Naive thymus-derived CD8-positive, alpha-beta T cell (primary cell): ENCODE measurements at regions not wholly inside any gene's neighbourhood (a gene's known extent, or its start where the extent isn't known, plus 50 kb on each side); places are given as distances from the start of the nearest gene placed in this dataset.
"Not testable (repeated sequence)": the region's sequence is repeated elsewhere in the genome, so short reads cannot be mapped to it uniquely, and the experiment has no call there.

ENCODE experiments used
- ATAC-seq, 2 donors: fragments of 150-1000 bp; cut with Tn5 transposase in 1 of 2; sonication (Bioruptor Pico), chemical (Tn5 transposase) in 1 of 2; 1 replicate in 1 of 2; 2 replicates in 1 of 2; pipeline ENCODE4 v1.10.0; 2021; ENCODE audit warnings: mild to moderate bottlenecking in 2 of 2, moderate library complexity in 2 of 2
- POLR2A ChIA-PET: fragments of 350-600 bp; sonication (Branson Sonifier 250); formaldehyde crosslinking; loops from one replicate; lab custom pipeline; 2021; ENCODE audit warnings: antibody characterized with exemption; lab: Charles Lee
- DNase-seq, 10 donors: peaks; one replicate each; pipeline versions ENCODE4 v3.0.0 to v3.0.0-alpha.2; 2020 to 2022
- H3K27ac Mint-ChIP-seq, 10 donors: one replicate each; pipeline ENCODE4 v1.8.0; 2020 to 2022; ENCODE audit warnings: mild to moderate bottlenecking in 10 of 10, mixed read lengths in 10 of 10, moderate library complexity in 4 of 10, inconsistent platforms in 1 of 10
- H3K27me3 Mint-ChIP-seq, 5 donors: one replicate each; pipeline ENCODE4 v1.8.0; 2021 to 2022; ENCODE audit warnings: mixed read lengths in 5 of 5
- H3K36me3 Mint-ChIP-seq, 3 donors: one replicate each; pipeline ENCODE4 v1.8.0; 2020 to 2022; ENCODE audit warnings: mixed read lengths in 3 of 3, mild to moderate bottlenecking in 2 of 3, inconsistent platforms in 1 of 3
- H3K4me1 Mint-ChIP-seq, 4 donors: one replicate each; pipeline ENCODE4 v1.8.0; 2021 to 2022; ENCODE audit warnings: mixed read lengths in 4 of 4
- H3K4me3 Mint-ChIP-seq, 10 donors: one replicate each; pipeline ENCODE4 v1.8.0; 2020 to 2022; ENCODE audit warnings: mild to moderate bottlenecking in 10 of 10, mixed read lengths in 10 of 10, moderate library complexity in 6 of 10, inconsistent platforms in 1 of 10
- H3K9me3 Mint-ChIP-seq, 9 donors: one replicate each; pipeline ENCODE4 v1.8.0; 2020 to 2022; ENCODE audit warnings: mixed read lengths in 9 of 9, mild to moderate bottlenecking in 3 of 9, inconsistent platforms in 1 of 9, moderate library complexity in 1 of 9

- Mint-ChIP-seq H3K4me1 (no peaks in the 10 kb centered on the region), H3K27me3 (no peaks in the 10 kb centered on the region), H3K36me3 (no peaks in the 10 kb centered on the region), H3K9me3 (peaks cover 2 to 24% (median 6%) of the 10 kb centered on the region in 9 donors), H3K4me3 (no peak overlapping the region), H3K27ac (no peak overlapping the region)
- no peak for ATAC-seq
- DNase-seq: no peak
- POLR2A ChIA-PET: no interaction called here
These were observed 1390.0 kb upstream of the RAG2 start for GRCh38 chr11:37988031-37988430.

GRCh38 chr11:37984991-37985390 is 1387.0 kb upstream of the RAG2 start:
- H3K36me3 Mint-ChIP-seq: no peaks in the 10 kb centered on the region
- H3K9me3 Mint-ChIP-seq: peaks cover 0 to 24% (median 7%) of the 10 kb centered on the region in 9 donors
- H3K4me1 Mint-ChIP-seq: no peaks in the 10 kb centered on the region
- H3K27me3 Mint-ChIP-seq: no peaks in the 10 kb centered on the region
- ATAC-seq: no peak
- POLR2A ChIA-PET: no interaction called here
- no peak overlapping the region for H3K4me3 Mint-ChIP-seq
- no peak for DNase-seq
- H3K27ac Mint-ChIP-seq: no peak overlapping the region

GRCh38 chr11:37978647-37979046 is 1380.6 kb upstream of the RAG2 start:
- no peak for DNase-seq
- Mint-ChIP-seq H3K27me3 (no peaks in the 10 kb centered on the region), H3K27ac (no peak overlapping the region), H3K36me3 (no peaks in the 10 kb centered on the region), H3K9me3 (peaks cover 0 to 7% (median 2%) of the 10 kb centered on the region in 9 donors), H3K4me1 (no peaks in the 10 kb centered on the region), H3K4me3 (no peak overlapping the region)
- POLR2A ChIA-PET: no interaction called here
- no peak for ATAC-seq

GRCh38 chr11:37973941-37974340 is 1375.9 kb upstream of the RAG2 start:
- no peaks in the 10 kb centered on the region for H3K36me3 Mint-ChIP-seq
- POLR2A ChIA-PET: no interaction called here
- ATAC-seq: no peak

GRCh38 chr11:37972691-37973090 is 1374.7 kb upstream of the RAG2 start:
- Mint-ChIP-seq H3K36me3 (no peaks in the 10 kb centered on the region), H3K27me3 (no peaks in the 10 kb centered on the region), H3K27ac (no peak overlapping the region), H3K4me1 (no peaks in the 10 kb centered on the region), H3K4me3 (no peak overlapping the region), H3K9me3 (peaks cover 0 to 16% (median 10%) of the 10 kb centered on the region in 9 donors)
- POLR2A ChIA-PET: no interaction called here
- no peak for DNase-seq
- ATAC-seq: no peak

More at GRCh38 chr11:37973941-37974340, 1375.9 kb upstream of the RAG2 start:
- no peak for DNase-seq
- Mint-ChIP-seq H3K9me3 (peaks cover 0 to 16% (median 9%) of the 10 kb centered on the region in 9 donors), H3K4me1 (no peaks in the 10 kb centered on the region), H3K4me3 (no peak overlapping the region), H3K27ac (no peak overlapping the region), H3K27me3 (no peaks in the 10 kb centered on the region)

GRCh38 chr11:37969336-37969735 is 1371.3 kb upstream of the RAG2 start:
- H3K27ac Mint-ChIP-seq, H3K4me1 Mint-ChIP-seq, DNase-seq, H3K36me3 Mint-ChIP-seq, H3K4me3 Mint-ChIP-seq, H3K27me3 Mint-ChIP-seq, POLR2A ChIA-PET, ATAC-seq: not testable (repeated sequence)
- H3K9me3 Mint-ChIP-seq: peaks cover 2 to 19% (median 11%) of the 10 kb centered on the region in 9 donors

- no peak overlapping the region for H3K4me3 Mint-ChIP-seq
- H3K4me1 Mint-ChIP-seq: no peaks in the 10 kb centered on the region
- no peaks in the 10 kb centered on the region for H3K36me3 Mint-ChIP-seq
- DNase-seq (no peak), ATAC-seq (no peak)
- POLR2A ChIA-PET: no interaction called here
- no peaks in the 10 kb centered on the region for H3K27me3 Mint-ChIP-seq
- H3K9me3 Mint-ChIP-seq: peaks cover 0 to 19% (median 11%) of the 10 kb centered on the region in 9 donors
- no peak overlapping the region for H3K27ac Mint-ChIP-seq
These were observed 1370.1 kb upstream of the RAG2 start for GRCh38 chr11:37968148-37968547.

GRCh38 chr11:37967635-37968034 is 1369.6 kb upstream of the RAG2 start:
- Mint-ChIP-seq H3K27ac (no peak overlapping the region), H3K27me3 (no peaks in the 10 kb centered on the region), H3K4me1 (no peaks in the 10 kb centered on the region), H3K4me3 (no peak overlapping the region), H3K36me3 (no peaks in the 10 kb centered on the region), H3K9me3 (peaks cover 0 to 19% (median 10%) of the 10 kb centered on the region in 9 donors)
- DNase-seq (no peak), ATAC-seq (no peak)
- POLR2A ChIA-PET: no interaction called here

- no peaks in the 10 kb centered on the region for H3K36me3 Mint-ChIP-seq
- H3K27me3 Mint-ChIP-seq: no peaks in the 10 kb centered on the region
- DNase-seq (no peak), ATAC-seq (no peak)
- POLR2A ChIA-PET: no interaction called here
- H3K9me3 Mint-ChIP-seq: peaks cover 0 to 31% (median 9%) of the 10 kb centered on the region in 9 donors
- H3K4me3 Mint-ChIP-seq: no peak overlapping the region
- no peak overlapping the region for H3K27ac Mint-ChIP-seq
- H3K4me1 Mint-ChIP-seq: no peaks in the 10 kb centered on the region
These were observed 1365.4 kb upstream of the RAG2 start for GRCh38 chr11:37963440-37963839.

- H3K36me3 Mint-ChIP-seq: no peaks in the 10 kb centered on the region
- ATAC-seq (no peak), DNase-seq (no peak)
- H3K27me3 Mint-ChIP-seq: no peaks in the 10 kb centered on the region
- no peaks in the 10 kb centered on the region for H3K4me1 Mint-ChIP-seq
- H3K4me3 Mint-ChIP-seq: no peak overlapping the region
- no peak overlapping the region for H3K27ac Mint-ChIP-seq
- POLR2A ChIA-PET: no interaction called here
- H3K9me3 Mint-ChIP-seq: peaks cover 4 to 42% (median 10%) of the 10 kb centered on the region in 9 donors
These were observed 1359.7 kb upstream of the RAG2 start for GRCh38 chr11:37957717-37958116.

GRCh38 chr11:37951996-37952395 is 1354.0 kb upstream of the RAG2 start:
- Mint-ChIP-seq H3K4me1 (no peaks in the 10 kb centered on the region), H3K27ac (no peak overlapping the region), H3K36me3 (no peaks in the 10 kb centered on the region), H3K9me3 (peaks cover 0 to 9% (median 5%) of the 10 kb centered on the region in 9 donors), H3K27me3 (no peaks in the 10 kb centered on the region), H3K4me3 (no peak overlapping the region)
- POLR2A ChIA-PET: no interaction called here
- ATAC-seq: no peak
- no peak for DNase-seq

GRCh38 chr11:37948258-37948657 is 1350.2 kb upstream of the RAG2 start:
- ATAC-seq (no peak), DNase-seq (no peak)
- H3K9me3 Mint-ChIP-seq: peaks cover 4 to 23% (median 17%) of the 10 kb centered on the region in 9 donors
- H3K36me3 Mint-ChIP-seq: no peaks in the 10 kb centered on the region
- POLR2A ChIA-PET: no interaction called here
- no peak overlapping the region for H3K27ac Mint-ChIP-seq
- H3K4me1 Mint-ChIP-seq: no peaks in the 10 kb centered on the region
- no peak overlapping the region for H3K4me3 Mint-ChIP-seq
- H3K27me3 Mint-ChIP-seq: no peaks in the 10 kb centered on the region

GRCh38 chr11:37947821-37948220 is 1349.8 kb upstream of the RAG2 start:
- ATAC-seq (no peak), DNase-seq (no peak)
- H3K4me1 Mint-ChIP-seq: no peaks in the 10 kb centered on the region
- peaks cover 4 to 23% (median 18%) of the 10 kb centered on the region in 9 donors for H3K9me3 Mint-ChIP-seq
- no peaks in the 10 kb centered on the region for H3K36me3 Mint-ChIP-seq
- no peak overlapping the region for H3K27ac Mint-ChIP-seq
- no peak overlapping the region for H3K4me3 Mint-ChIP-seq
- H3K27me3 Mint-ChIP-seq: no peaks in the 10 kb centered on the region
- POLR2A ChIA-PET: no interaction called here

- Mint-ChIP-seq H3K4me3 (no peak overlapping the region), H3K27ac (no peak overlapping the region), H3K4me1 (no peaks in the 10 kb centered on the region), H3K9me3 (peaks cover 6 to 32% (median 18%) of the 10 kb centered on the region in 9 donors), H3K27me3 (no peaks in the 10 kb centered on the region), H3K36me3 (no peaks in the 10 kb centered on the region)
- DNase-seq (no peak), ATAC-seq (no peak)
- POLR2A ChIA-PET: no interaction called here
These were observed 1348.2 kb upstream of the RAG2 start for GRCh38 chr11:37946155-37946766.
